ENCODE measurements at regions not wholly inside any gene's neighbourhood (a gene's known extent, or its start where the extent isn't known, plus 50 kb on each side); places are given as distances from the start of the nearest gene placed in this dataset.

DNA sequence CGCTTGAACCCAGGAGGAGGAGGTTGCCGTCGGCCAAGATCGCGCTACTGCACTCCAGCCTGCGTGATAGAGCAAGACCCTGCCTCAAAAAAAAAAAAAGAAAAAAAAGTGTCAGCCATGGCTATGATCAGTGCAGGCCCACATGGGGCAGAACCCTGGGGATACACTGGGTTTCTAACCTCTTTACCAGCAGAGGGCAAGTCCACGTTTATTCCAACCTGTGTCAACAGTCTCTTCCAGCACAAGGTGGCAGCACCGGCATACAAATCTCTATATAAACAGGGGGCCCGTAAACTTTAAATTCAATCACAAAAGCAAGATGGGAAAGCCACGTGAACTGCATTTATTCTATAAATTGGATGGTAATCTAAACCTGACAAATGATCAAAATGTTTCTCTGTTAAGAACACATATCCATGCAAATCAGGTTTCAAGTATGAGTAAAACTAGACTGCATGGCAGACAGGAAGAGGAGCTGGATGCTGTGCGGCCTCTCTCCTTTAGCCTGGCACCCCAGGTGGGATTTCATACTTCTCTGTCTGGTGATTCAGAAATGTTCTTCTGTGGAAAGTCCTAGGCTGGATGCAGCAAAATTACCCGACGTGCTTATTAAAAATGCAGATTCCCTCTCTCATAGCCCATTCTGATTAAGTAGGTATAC is 60.0 kb upstream of the STEAP1B start:
- no peaks in the 10 kb centered on the region for H3K9me3 Mint-ChIP-seq
- no peak overlapping the region for H3K4me3 Mint-ChIP-seq
- peaks cover 48% of the 10 kb centered on the region for H3K4me1 Mint-ChIP-seq
- H3K36me3 Mint-ChIP-seq, result no peaks in the 10 kb centered on the region
- no peaks in the 10 kb centered on the region for H3K27me3 Mint-ChIP-seq
- peak; percentile 86 for ATAC-seq
- peak overlapping the region; percentile 44 for H3K27ac Mint-ChIP-seq

DNA sequence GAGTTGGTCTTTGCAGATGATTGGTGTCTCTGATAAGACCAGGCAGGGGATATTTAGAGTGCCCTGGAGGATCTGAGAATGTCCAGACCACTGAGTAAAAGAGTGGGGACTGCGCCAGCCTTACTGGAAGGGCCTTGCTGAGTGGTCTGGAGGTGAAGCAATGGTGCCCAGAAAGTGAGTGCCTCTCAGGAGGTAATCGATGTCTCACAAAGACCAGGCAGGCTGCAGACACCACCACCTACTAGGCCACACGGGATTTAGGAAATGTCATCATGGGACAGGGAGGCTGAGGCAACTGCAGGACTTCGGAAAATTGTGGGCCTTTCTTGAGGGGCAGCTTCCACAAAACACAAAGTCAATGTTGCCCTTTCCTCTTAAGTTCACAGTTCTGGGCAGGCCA is 57.2 kb upstream of the STEAP1B start:
- ATAC-seq, result no peak
- H3K4me3 Mint-ChIP-seq, result no peak overlapping the region
- H3K27ac Mint-ChIP-seq, result no peak overlapping the region
- peaks cover 20% of the 10 kb centered on the region for H3K4me1 Mint-ChIP-seq
- H3K27me3 Mint-ChIP-seq, result no peaks in the 10 kb centered on the region
- H3K9me3 Mint-ChIP-seq, result no peaks in the 10 kb centered on the region
- no peaks in the 10 kb centered on the region for H3K36me3 Mint-ChIP-seq

DNA sequence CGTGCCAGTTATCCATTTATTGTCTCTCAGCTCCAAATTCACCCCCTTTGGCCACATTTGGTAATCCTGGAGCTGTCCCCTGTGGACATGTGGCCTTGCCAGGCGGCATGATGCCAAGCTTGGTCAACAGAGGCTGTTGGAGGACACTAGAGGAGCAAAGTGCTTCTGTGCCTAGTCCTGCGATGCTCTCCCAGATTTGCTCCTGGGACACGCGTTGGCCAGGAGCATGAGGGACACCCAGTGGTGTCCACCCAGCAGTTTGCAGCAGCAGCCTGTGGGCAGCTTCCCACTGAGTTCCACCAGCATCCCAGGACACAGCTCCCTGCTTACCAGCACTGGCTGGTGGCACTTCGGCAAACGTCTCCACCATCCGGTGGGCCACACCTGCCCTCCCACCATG is 55.5 kb upstream of the STEAP1B start:
- peaks cover 24% of the 10 kb centered on the region for H3K4me1 Mint-ChIP-seq
- no peak for ATAC-seq
- H3K9me3 Mint-ChIP-seq, result no peaks in the 10 kb centered on the region
- H3K27ac Mint-ChIP-seq, result no peak overlapping the region
- no peaks in the 10 kb centered on the region for H3K27me3 Mint-ChIP-seq
- no peak overlapping the region for H3K4me3 Mint-ChIP-seq
- H3K36me3 Mint-ChIP-seq, result no peaks in the 10 kb centered on the region

DNA sequence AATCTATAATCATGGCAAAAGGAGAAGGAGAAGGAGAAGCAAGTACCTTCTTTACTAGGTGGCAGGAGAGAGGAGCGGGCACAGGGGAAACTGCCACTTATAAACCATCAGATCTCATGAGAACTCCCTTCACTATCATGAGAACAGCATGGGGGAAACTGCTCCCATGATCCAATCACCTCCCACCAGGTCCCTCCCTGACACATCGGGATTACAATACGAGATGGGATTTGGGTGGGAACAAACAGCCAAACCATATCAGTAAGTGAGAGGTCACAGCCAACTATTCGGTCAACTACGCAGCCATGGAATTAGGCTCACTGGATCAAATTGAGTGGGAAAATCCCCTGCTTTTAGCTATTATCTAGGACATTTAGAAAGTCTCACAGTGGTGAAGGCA is 54.2 kb upstream of the STEAP1B start:
- Mint-ChIP-seq H3K4me1 (peaks cover 28% of the 10 kb centered on the region), H3K36me3 (no peaks in the 10 kb centered on the region), H3K27me3 (peaks cover 11% of the 10 kb centered on the region), H3K27ac (no peak overlapping the region), H3K9me3 (no peaks in the 10 kb centered on the region), H3K4me3 (no peak overlapping the region)
- ATAC-seq, result no peak

DNA sequence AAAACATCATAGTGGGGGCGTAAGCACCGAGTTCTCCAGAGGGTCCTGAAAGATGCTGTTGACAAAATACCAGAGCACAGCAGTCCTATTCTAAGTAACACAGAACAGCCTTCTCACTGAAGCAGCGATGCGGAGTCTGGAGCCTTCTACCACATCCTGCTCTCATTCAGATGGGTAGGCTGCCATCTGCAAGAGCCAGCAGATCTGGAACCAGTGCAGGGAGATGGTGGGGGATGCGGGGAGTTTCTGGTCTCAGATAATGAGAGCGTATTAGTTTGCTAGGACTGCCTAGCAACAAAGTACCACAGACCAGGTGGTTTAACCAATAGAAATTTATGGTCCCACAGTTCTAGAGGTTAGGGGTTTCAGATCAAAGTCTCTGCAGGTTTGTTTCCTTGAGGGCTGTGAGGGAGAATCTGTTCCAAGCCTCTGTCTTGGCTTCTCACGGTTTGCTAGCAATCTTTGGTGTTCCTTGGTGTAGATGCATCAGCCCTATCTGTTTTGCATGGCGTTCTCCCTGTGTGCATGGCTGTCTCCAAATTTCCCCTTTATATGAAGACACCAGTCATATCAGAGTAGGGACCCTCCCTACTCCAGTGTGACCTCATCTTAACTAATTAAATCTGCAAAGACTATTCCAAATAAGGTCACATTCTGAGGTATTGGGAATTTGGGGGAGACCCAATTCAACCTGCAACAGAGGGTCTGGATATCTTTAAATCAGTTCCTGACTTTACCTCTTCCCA is 52.0 kb upstream of the STEAP1B start:
- H3K4me1 Mint-ChIP-seq, result peaks cover 29% of the 10 kb centered on the region
- H3K36me3 Mint-ChIP-seq, result no peaks in the 10 kb centered on the region
- peak; percentile 84 for ATAC-seq
- no peak overlapping the region for H3K4me3 Mint-ChIP-seq
- H3K27ac Mint-ChIP-seq, result no peak overlapping the region
- peaks cover 15% of the 10 kb centered on the region for H3K27me3 Mint-ChIP-seq
- no peaks in the 10 kb centered on the region for H3K9me3 Mint-ChIP-seq

DNA sequence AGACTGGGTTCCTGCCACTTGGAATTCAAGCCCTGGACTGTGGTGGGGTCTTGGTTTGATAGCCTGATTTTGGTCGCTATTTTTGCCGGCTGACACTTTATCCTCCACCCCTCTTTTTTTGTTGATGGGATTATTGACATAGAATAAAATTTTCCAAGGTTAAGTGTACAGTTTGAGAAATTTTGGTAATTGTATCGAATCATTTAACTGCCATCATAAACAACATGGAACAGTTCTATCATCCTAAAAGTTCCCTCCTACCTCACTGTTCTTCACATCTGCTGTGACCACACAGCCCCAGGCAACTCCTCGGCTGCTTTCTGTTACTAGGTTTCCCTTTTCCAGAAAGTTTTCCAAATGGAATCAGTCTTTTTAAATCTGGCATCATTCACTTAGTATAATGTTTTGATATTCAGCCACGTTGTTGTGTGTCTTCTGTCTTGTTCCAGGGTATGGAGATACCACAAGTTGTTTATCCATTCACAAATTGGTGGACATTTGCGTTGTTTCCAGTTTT is 50.6 kb upstream of the STEAP1B start:
- no peaks in the 10 kb centered on the region for H3K9me3 Mint-ChIP-seq
- H3K27ac Mint-ChIP-seq, result no peak overlapping the region
- H3K4me1 Mint-ChIP-seq, result peaks cover 29% of the 10 kb centered on the region
- no peak overlapping the region for H3K4me3 Mint-ChIP-seq
- H3K27me3 Mint-ChIP-seq, result peaks cover 15% of the 10 kb centered on the region
- H3K36me3 Mint-ChIP-seq, result no peaks in the 10 kb centered on the region
- no peak for ATAC-seq

DNA sequence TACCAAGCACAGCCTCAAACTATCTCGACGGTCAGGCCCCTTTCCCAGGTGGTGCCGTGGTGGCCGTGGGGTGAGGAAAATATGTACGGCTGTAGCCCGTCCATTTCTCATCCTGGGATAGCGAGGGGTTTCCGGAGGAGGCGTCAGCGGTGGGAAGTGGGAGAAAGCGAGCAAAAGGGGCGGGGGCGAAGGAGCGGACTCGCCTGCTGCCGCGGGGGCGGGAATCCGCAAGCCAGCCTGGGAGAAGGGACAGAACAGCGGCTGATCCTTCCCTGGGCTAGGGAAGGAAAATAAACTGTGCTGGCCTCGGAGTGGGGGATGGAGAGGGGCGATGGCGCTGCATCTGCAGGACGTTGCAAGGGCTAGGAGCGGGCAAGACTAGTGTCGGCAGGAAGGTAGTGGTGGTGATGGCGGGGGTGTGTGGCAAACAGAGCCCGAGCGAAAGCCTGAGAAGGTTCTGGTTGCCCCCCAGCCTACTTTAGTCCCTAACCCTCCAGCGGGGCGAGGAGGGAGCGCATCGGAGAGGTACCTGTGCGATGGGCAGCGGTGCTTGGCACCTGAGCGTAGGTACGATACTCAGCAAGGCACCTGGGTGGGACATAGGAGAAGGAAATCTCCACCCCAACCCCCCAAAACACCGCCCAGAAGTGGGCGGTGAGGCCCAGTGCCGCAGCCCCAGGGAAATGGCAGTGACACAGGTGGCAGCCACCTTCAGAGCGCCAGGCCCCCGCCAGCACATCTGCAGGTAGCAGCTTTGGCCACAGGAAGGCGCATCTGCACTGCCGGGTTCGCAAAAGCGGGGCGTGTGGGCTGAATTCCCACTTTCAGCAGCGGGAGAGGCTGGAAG is 49.9 kb upstream of the STEAP1B start:
- no peaks in the 10 kb centered on the region for H3K9me3 Mint-ChIP-seq
- peak overlapping the region; percentile 88 for H3K4me3 Mint-ChIP-seq
- peak; percentile 59 for ATAC-seq
- H3K4me1 Mint-ChIP-seq, result peaks cover 29% of the 10 kb centered on the region
- H3K27ac Mint-ChIP-seq, result peak overlapping the region; percentile 61
- peaks cover 15% of the 10 kb centered on the region for H3K27me3 Mint-ChIP-seq
- no peaks in the 10 kb centered on the region for H3K36me3 Mint-ChIP-seq
